ENCODE measurements at regions not wholly inside any gene's neighbourhood (a gene's known extent, or its start where the extent isn't known, plus 50 kb on each side); places are given as distances from the start of the nearest gene placed in this dataset.

- no peak for DNase-seq
These were observed 86.6 kb downstream of the MARCHF4 start for GRCh38 chr2:216285701-216286100.

GRCh38 chr2:216284708-216285107, 87.6 kb downstream of the MARCHF4 start:
- DNase-seq: no peak

- DNase-seq: no peak
These were observed 89.0 kb downstream of the MARCHF4 start for GRCh38 chr2:216283038-216283900.

GRCh38 chr2:216281876-216282275, 90.4 kb downstream of the MARCHF4 start:
- DNase-seq: no peak

GRCh38 chr2:216281316-216281715, 91.0 kb downstream of the MARCHF4 start:
- no peak for DNase-seq

DNA sequence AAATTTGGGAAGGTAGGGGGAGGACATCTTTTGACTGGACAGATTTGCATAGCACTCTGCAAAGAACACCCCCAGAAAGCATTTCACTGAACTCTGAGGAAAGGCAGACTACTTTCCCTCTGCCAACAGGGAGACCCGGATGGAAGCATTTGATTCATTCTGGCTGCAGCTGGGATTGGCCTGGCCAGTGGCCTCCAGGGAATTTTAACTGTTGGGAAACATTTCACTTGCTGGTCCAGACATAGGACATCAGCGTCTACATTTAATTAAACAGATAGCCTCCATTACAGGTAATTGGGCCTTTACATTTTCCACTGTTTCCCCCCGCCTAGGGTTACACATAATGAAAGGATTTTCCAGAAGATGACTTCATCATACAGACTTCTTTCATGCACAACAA, 92.8 kb downstream of the MARCHF4 start:
- no peak for DNase-seq

- no peak for DNase-seq
These were observed 93.3 kb downstream of the MARCHF4 start for GRCh38 chr2:216279031-216279430.

- no peak for DNase-seq
These were observed 96.4 kb downstream of the MARCHF4 start for GRCh38 chr2:216275890-216276289.

GRCh38 chr2:216274194-216274840, 98.0 kb downstream of the MARCHF4 start:
- no peak for DNase-seq

- no peak for DNase-seq
These were observed 111.2 kb downstream of the MARCHF4 start for GRCh38 chr2:216261042-216261537.

DNA sequence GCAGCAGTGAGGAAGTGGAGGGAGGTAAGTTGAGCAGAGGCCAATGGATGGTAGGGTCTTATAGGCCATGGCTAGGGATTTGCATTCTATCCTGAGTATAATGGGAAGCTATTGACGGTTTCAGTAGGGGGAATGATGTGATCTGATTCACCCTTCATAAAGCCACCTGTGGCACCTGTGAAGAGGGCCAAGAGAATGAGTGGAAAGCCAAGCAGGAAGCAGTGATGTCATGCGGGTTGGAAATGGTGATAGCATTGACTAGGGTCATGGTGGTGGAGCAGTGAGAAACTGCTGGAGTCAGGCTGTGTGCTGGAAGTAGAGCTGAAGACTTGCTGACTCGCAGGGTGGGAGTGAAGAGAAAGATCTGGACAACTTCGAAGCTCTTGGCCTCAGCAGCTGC, 111.7 kb downstream of the MARCHF4 start:
- no peak for DNase-seq

- DNase-seq: no peak
These were observed 113.2 kb downstream of the MARCHF4 start for GRCh38 chr2:216259081-216259480.

- DNase-seq: no peak
These were observed 115.2 kb downstream of the MARCHF4 start for GRCh38 chr2:216257089-216257488.
